Stimulated activated CD4-positive, alpha-beta T cell treated with anti-CD3 and anti-CD28 coated beads, Interleukin-2, amount 100 ng/mL, for 4 hours (primary cell): ENCODE measurements at regions not wholly inside any gene's neighbourhood (a gene's known extent, or its start where the extent isn't known, plus 50 kb on each side); places are given as distances from the start of the nearest gene placed in this dataset.

ENCODE experiments used
- DNase-seq: peaks from one replicate; pipeline ENCODE4 v3.0.0-alpha.2; 2020; ENCODE audit warnings: low read depth

DNA sequence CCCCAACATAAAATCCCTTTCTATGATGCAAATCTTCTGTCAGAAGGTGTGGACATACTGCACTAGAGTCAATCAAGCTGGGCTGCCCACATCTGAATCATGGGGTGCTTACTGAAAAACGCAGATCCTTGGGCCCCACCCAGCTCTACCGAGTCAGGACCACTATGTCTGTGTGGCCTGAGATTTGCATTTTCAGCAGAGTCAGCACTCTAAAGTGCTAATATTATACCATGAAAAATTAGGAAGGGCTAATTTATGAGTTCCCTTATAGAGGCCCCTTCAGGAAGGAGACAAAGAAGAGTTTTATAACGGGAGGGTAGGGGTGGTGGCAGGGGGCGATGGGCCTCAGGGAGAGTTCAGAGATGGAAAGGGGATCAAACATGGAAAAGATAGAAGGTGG, 163.3 kb upstream of the NABP1 start:
- no peak for DNase-seq

- DNase-seq = no peak
Measured at GRCh38 chr2:191515551-191515950, 162.4 kb upstream of the NABP1 start.

DNA sequence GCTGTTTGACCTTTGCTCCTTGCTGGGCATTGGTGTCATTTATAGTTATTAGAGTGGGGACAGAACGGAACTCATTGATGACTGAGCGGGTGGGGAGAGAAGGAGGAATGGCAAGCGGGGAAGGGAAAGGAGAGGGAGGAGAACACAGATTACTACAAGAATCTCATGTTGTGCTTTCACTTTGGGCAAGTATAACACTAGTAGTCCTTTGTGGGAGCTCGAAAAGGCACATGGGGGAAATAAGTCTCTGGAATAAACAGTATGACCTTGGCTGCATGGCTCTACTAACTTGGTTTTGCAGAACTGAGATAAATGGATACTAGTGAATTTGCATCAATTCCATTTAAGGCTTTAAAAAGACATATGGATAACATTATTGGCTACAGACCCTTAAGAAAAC, 161.7 kb upstream of the NABP1 start:
- no peak for DNase-seq

GRCh38 chr2:191521608-191522208, 156.2 kb upstream of the NABP1 start:
- no peak for DNase-seq

GRCh38 chr2:191522478-191523120, 155.3 kb upstream of the NABP1 start:
- DNase-seq = no peak

GRCh38 chr2:191526091-191526490, 151.8 kb upstream of the NABP1 start:
- no peak for DNase-seq

GRCh38 chr2:191526536-191526935, 151.4 kb upstream of the NABP1 start:
- no peak for DNase-seq

- DNase-seq = no peak
Measured at GRCh38 chr2:191526953-191527556, 150.9 kb upstream of the NABP1 start.

DNA sequence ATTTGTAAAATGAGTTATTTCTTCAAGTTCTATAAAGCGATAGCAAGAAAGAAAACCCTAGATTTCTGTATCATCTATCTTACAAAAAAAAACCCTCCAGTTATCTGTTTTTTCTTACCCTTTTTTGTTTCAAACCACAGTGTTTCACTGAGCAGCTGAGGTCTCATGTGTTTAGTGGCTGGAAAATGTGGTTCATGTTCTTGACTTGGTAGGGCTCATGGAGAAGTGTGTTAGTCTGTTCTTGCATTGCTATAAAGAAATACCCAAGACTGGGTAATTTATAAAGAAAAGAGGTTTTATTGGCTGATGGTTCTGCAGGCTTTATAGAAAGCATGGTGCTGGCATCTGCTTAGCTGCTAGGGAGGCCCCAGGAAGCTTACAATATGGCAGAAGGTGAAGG, 147.3 kb upstream of the NABP1 start:
- DNase-seq = no peak

DNA sequence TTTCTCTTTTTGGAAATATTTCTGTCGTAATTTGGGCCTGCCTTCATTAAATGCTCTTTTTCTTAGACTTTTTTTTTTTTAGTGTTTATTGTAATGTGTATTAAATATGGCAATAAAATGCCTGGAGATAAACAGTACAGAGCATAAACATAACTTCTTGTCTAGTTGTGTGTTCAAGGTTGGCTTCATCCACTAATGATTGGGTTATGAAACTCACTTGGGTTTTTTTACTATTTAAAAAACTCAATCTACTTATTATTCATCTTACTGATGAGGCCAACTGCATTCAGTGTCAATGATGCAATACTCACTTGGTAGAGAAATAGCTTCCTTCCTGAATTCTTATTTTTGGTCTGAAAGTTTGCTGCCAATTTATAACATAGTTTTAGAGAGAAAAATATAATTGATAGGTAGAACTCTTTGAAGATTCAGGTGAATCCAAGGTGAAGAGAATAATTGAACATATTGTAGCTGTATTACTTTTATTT, 144.2 kb upstream of the NABP1 start:
- DNase-seq = no peak

- DNase-seq = no peak
Measured at GRCh38 chr2:191537921-191538320, 140.0 kb upstream of the NABP1 start.

GRCh38 chr2:191538334-191538903, 139.5 kb upstream of the NABP1 start:
- no peak for DNase-seq

GRCh38 chr2:191539068-191539467, 138.9 kb upstream of the NABP1 start:
- no peak for DNase-seq

DNA sequence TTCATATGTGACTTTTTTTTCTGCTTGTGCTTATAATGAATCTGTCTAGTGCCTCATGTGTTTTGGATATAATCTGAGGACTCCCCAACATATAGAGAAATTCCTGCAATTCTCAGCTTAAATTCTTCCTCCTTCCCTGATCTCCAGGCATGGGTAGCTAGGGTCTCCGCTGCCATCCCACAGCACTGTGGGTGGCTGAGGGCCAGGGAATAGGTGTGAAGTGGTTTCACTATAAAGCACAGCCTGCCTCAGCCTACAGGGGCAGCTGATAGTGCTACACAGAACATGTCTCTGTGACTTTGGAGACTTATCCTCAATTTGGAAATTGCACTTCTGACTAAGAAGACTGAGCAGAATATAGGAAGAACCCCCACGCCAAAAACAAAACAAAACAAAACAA, 137.3 kb upstream of the NABP1 start:
- no peak for DNase-seq

DNA sequence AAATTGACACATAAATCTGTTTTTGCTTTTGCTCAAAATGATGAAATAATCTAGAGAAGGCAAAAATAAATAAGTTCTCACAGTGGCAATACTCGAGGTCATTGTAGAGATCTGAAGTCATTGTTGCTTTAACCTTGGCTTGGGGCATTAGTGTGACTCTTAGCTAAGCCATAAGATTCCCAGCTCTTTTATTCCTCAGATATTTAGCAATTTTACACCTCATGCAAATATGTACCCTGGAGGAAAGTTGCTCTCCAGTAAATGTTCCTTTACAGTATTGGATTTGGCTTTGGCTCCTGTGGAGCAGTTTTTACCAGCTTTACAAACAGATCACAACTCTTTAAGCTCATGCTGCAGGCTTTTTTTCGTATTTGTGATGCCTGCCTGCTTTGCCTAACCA, 134.2 kb upstream of the NABP1 start:
- DNase-seq = no peak

- DNase-seq = no peak
Measured at GRCh38 chr2:191544461-191545062, 133.4 kb upstream of the NABP1 start.

DNA sequence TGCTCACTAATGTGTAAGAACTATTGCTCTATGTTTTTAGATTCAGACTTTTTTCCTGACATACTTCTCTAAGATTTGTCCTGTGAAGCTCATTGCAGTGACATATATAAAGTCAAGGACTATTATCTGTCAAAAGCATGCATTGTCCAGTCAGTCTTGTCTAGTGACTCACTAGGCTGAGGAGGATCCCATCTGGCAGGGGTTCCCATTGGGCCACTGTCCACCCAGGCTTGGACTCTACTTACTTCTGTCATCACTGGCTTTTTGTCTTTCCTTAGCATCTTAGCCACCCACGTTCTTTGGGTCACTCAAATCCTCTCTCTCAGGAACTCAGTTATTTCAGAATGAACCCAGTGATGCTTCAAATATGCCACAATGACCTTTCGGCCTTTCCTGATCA, 132.6 kb upstream of the NABP1 start:
- no peak for DNase-seq

GRCh38 chr2:191552066-191552465, 125.9 kb upstream of the NABP1 start:
- no peak for DNase-seq

- no peak for DNase-seq
Measured at GRCh38 chr2:191554240-191554639, 123.7 kb upstream of the NABP1 start.

DNA sequence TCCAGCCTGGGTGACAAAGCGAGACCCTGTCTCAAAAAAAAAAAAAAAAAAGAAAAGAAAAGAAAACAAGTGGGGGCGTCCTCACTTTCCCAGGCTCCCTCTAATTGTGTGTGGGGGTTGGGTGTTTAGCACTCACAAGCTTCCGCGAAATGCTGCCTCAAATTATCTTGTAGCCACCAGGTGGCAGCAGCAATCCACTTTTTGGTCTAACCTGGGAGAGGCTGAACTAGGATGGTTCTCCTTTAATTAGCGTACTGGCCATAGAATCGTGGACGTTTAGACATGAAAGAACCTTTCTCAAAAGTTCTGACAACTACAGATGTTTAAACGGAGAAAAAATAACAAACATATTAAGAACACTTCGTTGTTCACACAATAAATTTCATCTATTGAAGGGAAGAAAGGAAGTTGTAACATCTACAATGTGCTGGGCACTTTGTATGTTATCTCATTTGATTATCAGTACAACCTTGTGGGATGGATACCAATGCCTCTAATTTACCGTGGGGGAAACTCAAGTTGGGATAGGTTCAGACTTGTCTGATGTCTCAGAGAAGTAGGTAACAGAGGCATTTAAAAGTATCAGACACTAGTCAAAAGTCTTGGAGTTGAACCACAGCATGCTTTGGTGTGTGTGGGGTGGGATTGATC, 122.7 kb upstream of the NABP1 start:
- DNase-seq = peak; percentile 72

DNA sequence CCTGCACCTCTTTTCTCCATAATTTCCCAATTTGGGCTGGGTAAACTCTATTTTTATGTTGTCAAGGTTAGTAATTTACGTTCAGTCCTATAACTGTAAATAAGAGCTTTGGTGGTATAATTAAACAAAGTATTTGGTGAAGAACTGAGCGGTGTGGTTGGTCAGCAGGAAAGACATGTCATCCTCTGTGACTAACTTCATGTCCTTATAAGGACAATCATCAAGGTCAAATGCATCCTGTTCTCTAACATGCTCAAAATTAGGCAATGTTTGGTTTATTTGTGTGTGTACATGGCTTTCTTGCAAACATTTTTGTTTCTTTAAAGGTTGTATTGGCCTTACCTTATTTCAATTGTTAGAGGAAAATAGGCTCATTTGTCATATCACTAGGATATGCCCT, 121.5 kb upstream of the NABP1 start:
- DNase-seq = no peak

DNA sequence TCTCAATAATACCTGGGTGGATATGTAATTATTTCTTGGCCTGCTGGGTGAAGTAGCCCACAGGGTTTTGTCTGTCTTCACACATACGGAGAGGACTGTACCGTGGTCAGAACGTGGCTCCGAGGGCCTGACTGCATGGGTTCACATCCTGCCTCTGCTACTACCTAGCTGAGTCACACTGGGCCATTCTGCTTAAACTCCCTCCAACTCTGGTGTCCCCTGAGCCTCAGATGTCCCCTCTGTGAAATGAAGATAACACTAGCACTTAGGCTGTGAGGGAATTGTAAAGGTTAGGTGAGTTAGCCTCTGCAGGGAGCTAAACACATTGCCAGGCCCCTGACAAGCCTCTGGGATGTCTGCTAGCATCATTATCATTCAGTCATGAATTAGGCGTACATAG, 120.1 kb upstream of the NABP1 start:
- DNase-seq = no peak
